22Rv1 (cell line): ENCODE measurements at regions not wholly inside any gene's neighbourhood (a gene's known extent, or its start where the extent isn't known, plus 50 kb on each side); places are given as distances from the start of the nearest gene placed in this dataset.
A peak's percentile ranks its signal among the peaks of the same experiment; 100 is the strongest.

ENCODE experiments used
- H3K27ac ChIP-seq: fragments of 450-650 bp; 2 replicates; pipeline ENCODE4 v1.5.1; 2017
- ZFX ChIP-seq: fragments of 450-650 bp; IDR thresholded peaks from 2 replicates; pipeline ENCODE4 v1.6.1; 2017; ENCODE audit warnings: antibody characterized with exemption, borderline replicate concordance
- TF ChIP-seq, protein P1 (sequence below): fragments of 450-650 bp; IDR thresholded peaks from 2 replicates; pipeline ENCODE4 v1.5.1; 2017; ENCODE audit warnings: mild to moderate bottlenecking

DNA sequence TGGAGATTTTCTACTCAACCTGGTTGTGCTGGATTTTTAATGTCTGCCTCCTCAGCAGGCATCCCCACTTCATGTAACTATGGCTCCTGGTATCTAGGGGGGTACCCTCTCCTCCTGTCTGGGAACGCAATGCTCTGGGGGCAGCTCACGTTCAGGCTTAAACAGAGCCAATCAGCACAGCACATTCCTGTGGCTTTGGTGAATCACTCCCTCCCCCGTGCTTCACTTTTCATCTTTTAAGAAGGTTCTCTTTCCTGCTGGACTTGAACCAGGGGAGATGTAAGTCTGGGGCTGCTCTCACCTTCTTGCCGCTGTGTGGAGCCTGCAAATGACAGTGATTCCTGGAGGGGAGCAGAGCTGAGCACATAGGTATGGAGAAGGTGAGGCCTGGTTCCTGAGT is 101.2 kb downstream of the MSX2 start:
- no peak overlapping the region for H3K27ac ChIP-seq
- TF ChIP-seq ZFX = no peak

DNA sequence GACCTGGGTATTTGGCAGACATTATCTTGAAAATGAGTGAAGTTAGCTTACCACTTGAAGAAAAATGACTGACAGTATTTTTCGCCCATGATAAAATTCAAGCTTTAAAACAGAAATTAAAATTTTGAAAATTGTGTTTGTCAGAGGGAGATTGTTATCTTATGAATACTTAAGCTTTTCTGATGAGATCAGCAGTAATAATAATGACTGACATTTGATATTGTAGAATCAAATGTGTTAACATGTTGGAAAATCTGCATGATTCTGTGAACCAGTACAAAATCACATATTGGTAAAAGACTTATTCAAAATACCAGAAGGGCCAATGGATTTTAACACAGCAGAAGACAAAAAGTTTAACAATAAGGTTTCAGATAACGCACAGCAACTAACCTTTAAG is 94.0 kb downstream of the MSX2 start:
- TF ChIP-seq ZFX = no peak
- TF ChIP-seq, protein P1, sequence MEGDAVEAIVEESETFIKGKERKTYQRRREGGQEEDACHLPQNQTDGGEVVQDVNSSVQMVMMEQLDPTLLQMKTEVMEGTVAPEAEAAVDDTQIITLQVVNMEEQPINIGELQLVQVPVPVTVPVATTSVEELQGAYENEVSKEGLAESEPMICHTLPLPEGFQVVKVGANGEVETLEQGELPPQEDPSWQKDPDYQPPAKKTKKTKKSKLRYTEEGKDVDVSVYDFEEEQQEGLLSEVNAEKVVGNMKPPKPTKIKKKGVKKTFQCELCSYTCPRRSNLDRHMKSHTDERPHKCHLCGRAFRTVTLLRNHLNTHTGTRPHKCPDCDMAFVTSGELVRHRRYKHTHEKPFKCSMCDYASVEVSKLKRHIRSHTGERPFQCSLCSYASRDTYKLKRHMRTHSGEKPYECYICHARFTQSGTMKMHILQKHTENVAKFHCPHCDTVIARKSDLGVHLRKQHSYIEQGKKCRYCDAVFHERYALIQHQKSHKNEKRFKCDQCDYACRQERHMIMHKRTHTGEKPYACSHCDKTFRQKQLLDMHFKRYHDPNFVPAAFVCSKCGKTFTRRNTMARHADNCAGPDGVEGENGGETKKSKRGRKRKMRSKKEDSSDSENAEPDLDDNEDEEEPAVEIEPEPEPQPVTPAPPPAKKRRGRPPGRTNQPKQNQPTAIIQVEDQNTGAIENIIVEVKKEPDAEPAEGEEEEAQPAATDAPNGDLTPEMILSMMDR = no peak
- no peak overlapping the region for H3K27ac ChIP-seq

DNA sequence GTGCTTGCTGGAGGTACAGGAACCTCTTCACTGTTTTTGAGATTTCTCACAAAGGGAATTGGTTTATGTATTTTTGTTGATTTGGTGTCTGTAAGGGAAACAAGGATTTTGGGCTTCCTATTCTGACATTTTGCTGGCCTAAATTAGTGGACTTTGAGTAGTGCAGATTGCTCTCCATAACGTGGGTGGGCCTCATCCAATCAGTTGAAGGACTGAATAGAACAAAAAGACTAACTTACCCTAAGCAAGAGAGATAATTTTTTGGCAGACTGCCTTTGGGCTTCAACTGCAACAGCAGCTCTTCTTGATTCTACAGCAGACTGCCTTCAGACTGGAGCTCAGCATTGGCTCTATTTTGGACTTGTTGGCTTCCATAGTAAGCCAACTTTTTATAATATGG is 93.2 kb downstream of the MSX2 start:
- H3K27ac ChIP-seq = no peak overlapping the region
- no peak for TF ChIP-seq ZFX

DNA sequence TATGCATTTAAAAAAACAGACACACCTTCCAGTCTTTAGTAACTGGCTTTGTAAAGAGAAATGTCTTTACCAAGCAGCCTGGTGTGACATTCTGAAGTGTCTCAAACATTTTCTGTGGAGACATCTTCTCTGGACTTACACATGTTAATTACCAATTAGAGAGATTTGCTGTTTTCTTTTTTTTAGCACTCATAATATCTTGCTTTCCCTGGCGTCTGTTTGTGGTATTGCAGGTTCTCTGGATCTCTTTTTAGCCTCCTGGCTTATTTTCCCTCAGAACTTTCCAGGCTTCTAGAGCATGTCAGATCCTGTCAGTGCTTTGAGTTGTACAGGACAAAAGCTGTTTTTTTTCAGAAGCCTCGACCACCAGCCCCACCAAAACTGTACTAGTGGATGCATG is 92.5 kb downstream of the MSX2 start:
- TF ChIP-seq, protein P1 = peak; percentile 45
- TF ChIP-seq ZFX = no peak
- H3K27ac ChIP-seq = no peak overlapping the region

DNA sequence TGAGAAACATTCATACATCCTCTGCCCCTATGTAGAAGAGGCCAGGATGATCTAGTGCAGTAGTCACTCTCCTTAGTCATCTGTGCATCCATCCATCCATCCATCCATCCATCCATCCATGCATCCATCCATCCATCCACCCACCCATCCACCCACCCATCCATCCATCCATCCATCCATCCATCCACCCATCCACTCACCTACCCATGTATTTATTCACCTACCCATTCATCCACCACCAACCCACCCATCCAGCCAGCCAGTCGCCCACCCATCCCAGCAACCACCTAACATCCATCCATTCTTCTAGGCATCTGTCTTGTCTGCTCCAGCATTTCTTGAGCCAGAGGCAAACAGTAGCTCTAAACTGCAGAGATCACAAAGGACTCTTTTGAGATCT is 87.1 kb downstream of the MSX2 start:
- H3K27ac ChIP-seq = no peak overlapping the region
- TF ChIP-seq, protein P1 = no peak
- TF ChIP-seq ZFX = no peak

DNA sequence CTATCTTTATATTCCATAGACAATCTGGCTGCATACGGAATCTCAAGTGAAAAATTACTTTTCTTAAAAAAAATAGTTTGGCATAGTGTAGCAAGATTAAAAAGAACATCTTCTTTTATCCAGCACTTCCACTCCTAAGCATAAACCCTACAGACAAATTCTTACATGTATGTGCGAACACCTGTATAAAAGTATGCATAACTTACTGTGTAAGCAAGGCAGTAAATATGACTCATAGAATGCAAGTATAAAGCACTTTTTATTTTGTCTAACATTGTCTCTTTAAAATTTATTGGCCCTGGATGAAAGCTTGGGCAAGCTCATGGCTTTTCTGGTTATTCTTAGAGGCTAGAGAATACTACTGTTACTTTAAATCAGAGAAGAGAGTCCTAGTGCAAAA is 86.4 kb downstream of the MSX2 start:
- no peak overlapping the region for H3K27ac ChIP-seq
- TF ChIP-seq ZFX = no peak
- TF ChIP-seq, protein P1 = no peak

DNA sequence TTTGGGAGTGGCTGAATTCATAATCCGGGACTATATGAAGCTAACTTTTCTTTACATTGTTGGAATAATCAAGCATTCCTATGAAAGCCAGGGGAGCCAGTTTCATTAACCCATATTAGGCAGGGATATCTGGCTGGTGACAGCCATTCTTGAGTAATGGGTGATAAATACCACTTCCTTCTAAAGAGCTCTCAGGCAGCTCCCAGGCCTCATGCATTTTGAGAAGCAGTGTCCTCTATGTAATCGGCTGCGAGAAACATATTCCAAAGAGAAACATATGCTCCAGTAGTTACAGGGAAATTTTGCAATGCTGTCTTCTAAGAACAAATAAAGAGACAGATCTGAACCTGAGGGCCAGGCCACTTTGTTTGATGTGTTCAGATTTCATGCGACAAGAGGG is 83.1 kb downstream of the MSX2 start:
- H3K27ac ChIP-seq = no peak overlapping the region

DNA sequence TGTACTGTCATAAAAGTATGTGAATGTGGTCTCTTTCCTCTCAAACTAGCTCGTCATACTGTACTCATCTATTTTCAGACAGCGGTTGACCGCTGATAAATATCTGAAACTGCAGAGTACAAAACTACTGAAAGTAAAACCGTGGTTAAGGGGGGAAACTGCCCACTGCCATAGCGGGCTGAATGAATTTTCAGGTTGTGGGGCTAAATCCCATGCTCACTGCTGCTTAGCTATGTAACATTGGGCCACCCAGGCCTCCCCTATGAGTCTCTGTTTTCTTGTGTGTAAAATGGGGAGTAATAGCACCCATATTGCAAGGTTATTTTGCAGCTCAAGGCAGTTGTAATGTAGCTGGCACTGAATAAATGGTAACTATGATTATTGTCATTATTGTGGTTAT is 82.3 kb downstream of the MSX2 start:
- no peak for TF ChIP-seq ZFX
- TF ChIP-seq, protein P1 = no peak
- no peak overlapping the region for H3K27ac ChIP-seq

More for the DNA sequence above, 83.1 kb downstream of the MSX2 start:
- TF ChIP-seq, protein P1 = no peak
- no peak for TF ChIP-seq ZFX
